Fibroblast of villous mesenchyme (primary cell): ENCODE measurements at regions not wholly inside any gene's neighbourhood (a gene's known extent, or its start where the extent isn't known, plus 50 kb on each side); places are given as distances from the start of the nearest gene placed in this dataset.
A peak's percentile ranks its signal among the peaks of the same experiment; 100 is the strongest.

Experiments used
- DNase-seq: peaks from one replicate; pipeline ENCODE4 v3.0.0-alpha.2; 2010; ENCODE audit warnings: low read depth
- H3K4me3 ChIP-seq: 2 replicates; pipeline ENCODE4 v1.5.1; 2011; ENCODE audit warnings: low read depth, mild to moderate bottlenecking, low read length
- TF ChIP-seq, protein P1 (sequence below): IDR thresholded peaks from 2 replicates; pipeline ENCODE4 v1.5.1; 2012; ENCODE audit warnings: low read depth, mild to moderate bottlenecking, low read length; ENCODE audit not compliant: insufficient read depth

DNA sequence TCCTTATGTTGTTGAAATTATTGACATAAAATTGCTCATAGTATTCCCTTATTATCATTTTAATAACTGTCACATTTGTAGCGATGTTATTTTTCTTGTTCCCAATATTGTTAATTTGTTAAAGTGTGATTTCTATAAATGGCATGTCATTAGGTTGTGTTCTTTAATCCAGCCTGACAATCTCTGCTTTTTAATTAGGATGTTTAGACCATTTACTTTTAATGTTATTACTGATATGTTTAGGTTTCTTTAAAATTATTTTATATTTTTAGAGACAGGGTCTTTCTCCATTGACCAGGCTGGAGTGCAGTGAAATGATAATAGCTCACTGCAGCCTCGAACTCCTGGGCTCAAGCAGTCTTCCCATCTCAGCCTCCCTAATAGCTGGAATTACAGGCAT lies 408.5 kb downstream of the DLEU7 start:
- DNase-seq, result no peak
- TF ChIP-seq, protein P1, sequence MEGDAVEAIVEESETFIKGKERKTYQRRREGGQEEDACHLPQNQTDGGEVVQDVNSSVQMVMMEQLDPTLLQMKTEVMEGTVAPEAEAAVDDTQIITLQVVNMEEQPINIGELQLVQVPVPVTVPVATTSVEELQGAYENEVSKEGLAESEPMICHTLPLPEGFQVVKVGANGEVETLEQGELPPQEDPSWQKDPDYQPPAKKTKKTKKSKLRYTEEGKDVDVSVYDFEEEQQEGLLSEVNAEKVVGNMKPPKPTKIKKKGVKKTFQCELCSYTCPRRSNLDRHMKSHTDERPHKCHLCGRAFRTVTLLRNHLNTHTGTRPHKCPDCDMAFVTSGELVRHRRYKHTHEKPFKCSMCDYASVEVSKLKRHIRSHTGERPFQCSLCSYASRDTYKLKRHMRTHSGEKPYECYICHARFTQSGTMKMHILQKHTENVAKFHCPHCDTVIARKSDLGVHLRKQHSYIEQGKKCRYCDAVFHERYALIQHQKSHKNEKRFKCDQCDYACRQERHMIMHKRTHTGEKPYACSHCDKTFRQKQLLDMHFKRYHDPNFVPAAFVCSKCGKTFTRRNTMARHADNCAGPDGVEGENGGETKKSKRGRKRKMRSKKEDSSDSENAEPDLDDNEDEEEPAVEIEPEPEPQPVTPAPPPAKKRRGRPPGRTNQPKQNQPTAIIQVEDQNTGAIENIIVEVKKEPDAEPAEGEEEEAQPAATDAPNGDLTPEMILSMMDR, result no peak
- no peak overlapping the region for H3K4me3 ChIP-seq

DNA sequence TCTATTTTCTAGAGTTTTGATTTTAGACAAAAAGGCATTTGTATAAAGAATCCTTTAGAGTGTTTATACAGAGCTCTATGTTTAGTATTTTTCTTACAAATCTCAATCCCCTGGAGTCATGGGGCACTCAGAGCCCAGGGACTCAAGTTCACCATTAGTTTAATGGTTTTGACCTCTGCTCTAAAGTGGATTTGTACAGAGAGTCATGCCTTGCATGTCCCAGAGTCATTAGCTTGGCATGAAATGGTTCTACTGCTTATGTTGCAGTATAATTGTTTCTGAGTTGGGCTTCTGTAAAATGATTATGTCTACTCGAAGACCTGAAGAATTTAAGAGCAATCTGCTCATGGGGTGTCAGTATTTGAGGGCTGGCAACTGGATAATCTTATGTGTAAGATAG lies 406.2 kb downstream of the DLEU7 start:
- no peak overlapping the region for H3K4me3 ChIP-seq
- TF ChIP-seq, protein P1, result no peak
- DNase-seq, result peak; percentile 47

DNA sequence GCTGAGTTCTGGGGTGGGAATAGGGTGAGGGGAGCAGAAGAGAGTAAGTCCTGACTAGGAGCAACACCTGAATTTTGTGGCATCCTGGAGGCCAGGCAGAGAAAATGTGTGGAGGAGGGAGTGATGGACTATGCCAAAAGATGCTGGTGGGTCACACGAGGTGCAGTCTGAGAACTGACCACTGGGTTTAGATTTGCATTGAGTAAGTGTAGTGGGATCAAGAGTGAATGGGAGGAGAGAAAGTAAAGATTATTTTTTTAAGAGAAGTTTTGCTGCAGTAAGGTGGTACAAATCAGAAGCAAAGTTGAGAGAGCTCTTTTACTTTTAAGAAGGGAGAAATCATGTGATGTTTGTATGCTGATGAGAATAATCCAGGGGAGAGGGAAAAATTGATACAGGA lies 405.1 kb downstream of the DLEU7 start:
- no peak for DNase-seq
- H3K4me3 ChIP-seq, result no peak overlapping the region
- TF ChIP-seq, protein P1, result no peak

DNA sequence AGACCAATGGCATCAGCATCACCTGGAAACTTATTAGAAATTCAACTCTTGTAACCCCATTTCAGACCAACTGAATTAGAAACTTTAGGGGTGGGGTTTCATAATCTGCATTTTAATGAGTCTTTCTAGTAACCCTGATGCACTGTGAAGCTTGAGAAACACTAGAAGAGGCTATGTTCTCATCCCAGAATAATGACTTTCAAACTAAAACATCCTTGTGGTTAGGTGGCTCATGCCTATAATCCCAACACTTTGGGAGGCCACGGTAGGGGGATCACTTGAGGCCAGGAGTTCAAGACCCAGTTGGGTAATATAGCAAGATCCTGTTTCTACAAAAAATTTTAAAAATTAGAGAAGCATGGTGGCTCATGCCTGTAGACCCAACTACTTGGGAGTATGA lies 402.4 kb downstream of the DLEU7 start:
- TF ChIP-seq, protein P1, result no peak
- DNase-seq, result no peak
- no peak overlapping the region for H3K4me3 ChIP-seq

DNA sequence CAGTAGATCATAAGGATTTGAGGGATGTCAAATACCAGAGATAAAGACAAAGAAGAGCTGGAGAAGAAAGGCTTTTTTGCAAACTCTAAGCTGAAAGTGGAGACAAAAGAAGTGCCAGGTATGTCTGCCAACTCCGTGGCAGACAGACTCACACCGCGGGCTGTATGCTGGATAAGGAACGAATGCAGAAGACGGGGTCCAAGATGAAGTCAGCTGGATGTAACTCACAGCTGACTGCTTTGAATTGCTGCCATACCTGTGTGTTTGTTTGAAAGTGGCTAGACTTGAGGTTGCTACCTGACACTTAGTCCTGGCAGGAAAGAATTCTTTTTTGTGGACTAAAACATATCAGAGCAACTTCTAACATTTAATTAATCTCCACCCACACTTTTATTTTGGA lies 398.8 kb downstream of the DLEU7 start:
- no peak for DNase-seq
- TF ChIP-seq, protein P1, result no peak

DNA sequence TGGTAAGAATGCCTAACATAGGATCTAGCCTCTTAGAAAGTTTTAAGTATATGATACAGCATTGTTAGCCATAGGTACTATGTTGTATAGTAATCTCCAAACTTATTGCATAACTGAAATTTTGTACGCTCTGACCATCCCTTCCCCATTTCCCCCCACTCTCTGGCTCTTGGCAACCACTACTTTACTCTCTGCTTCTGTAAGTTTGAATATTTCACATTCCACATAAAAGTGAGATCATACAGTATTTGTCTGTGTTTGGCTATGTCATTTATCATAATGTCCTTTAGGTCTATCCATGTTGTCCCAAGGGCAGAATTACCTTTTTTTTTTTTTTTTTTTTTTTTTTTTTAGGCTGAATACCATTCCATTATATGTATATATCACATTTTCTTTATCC lies 396.9 kb downstream of the DLEU7 start:
- H3K4me3 ChIP-seq, result no peak overlapping the region
- TF ChIP-seq, protein P1, result no peak
- DNase-seq, result no peak

More for the DNA sequence above, 398.8 kb downstream of the DLEU7 start:
- no peak overlapping the region for H3K4me3 ChIP-seq

DNA sequence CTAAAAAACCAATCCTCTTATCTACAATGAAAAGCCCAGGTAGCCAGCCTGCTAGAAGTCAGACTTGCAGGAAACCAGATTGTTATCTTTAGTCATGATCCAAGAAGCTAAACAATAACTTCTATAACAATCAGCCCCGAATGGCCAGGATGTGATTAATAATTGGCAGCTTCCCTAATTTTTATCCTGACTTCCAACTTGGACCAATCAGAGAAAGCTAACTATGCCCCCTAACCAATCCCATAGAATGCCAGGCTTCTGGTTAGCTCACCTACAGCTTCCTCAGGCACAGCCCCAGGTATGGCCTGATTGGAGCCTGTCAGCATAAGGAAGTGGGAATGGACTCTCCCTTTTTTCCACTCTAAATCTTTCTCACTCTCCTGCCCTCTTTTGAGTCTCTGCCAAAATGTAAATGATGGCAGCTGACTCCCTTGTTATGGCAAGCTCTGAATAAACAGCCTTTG lies 394.9 kb downstream of the DLEU7 start:
- TF ChIP-seq, protein P1, result no peak
- no peak overlapping the region for H3K4me3 ChIP-seq
- no peak for DNase-seq
